GM23248 (cell line): ENCODE measurements at regions not wholly inside any gene's neighbourhood (a gene's known extent, or its start where the extent isn't known, plus 50 kb on each side); places are given as distances from the start of the nearest gene placed in this dataset.

Source experiments
- DNase-seq: peaks from one replicate; pipeline ENCODE4 v3.0.0-alpha.2; 2015
- H2AFZ ChIP-seq: fragments of 200-600 bp; sonication (generic); 2 replicates; pipeline ENCODE4 v1.6.1; 2016; ENCODE audit warnings: antibody characterized with exemption
- H3F3A ChIP-seq: fragments of 200-600 bp; sonication (generic); 2 replicates; pipeline ENCODE4 v1.6.1; 2016; ENCODE audit warnings: mild to moderate bottlenecking, antibody characterized with exemption, mixed run types; ENCODE audit not compliant: insufficient read depth
- H3K27ac ChIP-seq: fragments of 200-600 bp; sonication (generic); 2 replicates; pipeline ENCODE4 v1.5.1; 2016; ENCODE audit warnings: mild to moderate bottlenecking
- H3K27me3 ChIP-seq: fragments of 200-600 bp; sonication (generic); replicated peaks from 2 replicates; pipeline ENCODE4 v1.6.1; 2016; ENCODE audit warnings: mild to moderate bottlenecking; ENCODE audit not compliant: insufficient read depth
- H3K36me3 ChIP-seq: fragments of 200-600 bp; sonication (generic); 2 replicates; pipeline ENCODE4 v1.6.1; 2016; ENCODE audit warnings: low read depth, mild to moderate bottlenecking
- H3K4me1 ChIP-seq: fragments of 200-600 bp; sonication (generic); 2 replicates; pipeline ENCODE4 v1.6.1; 2016; ENCODE audit warnings: mild to moderate bottlenecking; ENCODE audit not compliant: insufficient read depth
- H3K4me2 ChIP-seq: fragments of 200-600 bp; sonication (generic); one replicate; pipeline ENCODE4 v1.6.1; 2016; ENCODE audit warnings: mild to moderate bottlenecking; ENCODE audit not compliant: unreplicated experiment
- H3K4me3 ChIP-seq: fragments of 200-600 bp; sonication (generic); 2 replicates; pipeline ENCODE4 v1.5.1; 2016; ENCODE audit warnings: mild to moderate bottlenecking
- H3K79me2 ChIP-seq: fragments of 200-600 bp; sonication (generic); 2 replicates; pipeline ENCODE4 v1.6.1; 2016; ENCODE audit warnings: mild to moderate bottlenecking; ENCODE audit not compliant: insufficient read depth
- H3K9ac ChIP-seq: fragments of 200-600 bp; sonication (generic); 2 replicates; pipeline ENCODE4 v1.6.1; 2016; ENCODE audit warnings: mild to moderate bottlenecking
- H3K9me2 ChIP-seq: fragments of 200-600 bp; sonication (generic); 2 replicates; pipeline ENCODE4 v1.6.1; 2016; ENCODE audit warnings: mixed run types, mild to moderate bottlenecking, moderate library complexity; ENCODE audit not compliant: insufficient read depth
- H3K9me3 ChIP-seq: fragments of 200-600 bp; sonication (generic); one replicate; pipeline ENCODE4 v1.6.1; 2017; ENCODE audit warnings: low read depth
- H4K20me1 ChIP-seq: fragments of 200-600 bp; sonication (generic); 2 replicates; pipeline ENCODE4 v1.6.0; 2016; ENCODE audit not compliant: insufficient read depth
- EZH2 ChIP-seq: fragments of 200-600 bp; sonication (generic); IDR thresholded peaks from 2 replicates; pipeline ENCODE4 v1.6.1; 2018; ENCODE audit warnings: antibody characterized with exemption, mild to moderate bottlenecking; ENCODE audit not compliant: insufficient read depth, poor library complexity, severe bottlenecking
- EZH2phosphoT487 ChIP-seq: fragments of 200-600 bp; sonication (generic); IDR thresholded peaks from 2 replicates; pipeline ENCODE4 v1.6.1; 2018; ENCODE audit warnings: antibody characterized with exemption, moderate library complexity, mild to moderate bottlenecking, low read depth; ENCODE audit not compliant: insufficient read depth
- WGBS, 2 experiments: methylation state at CpG; one replicate each; pipeline ENCODE4 v1.1.6; 2015 to 2017; ENCODE audit warnings: low lambda C conversion rate in 2 of 2, low coverage in 1 of 2; ENCODE audit errors: missing lambda C conversion rate in 2 of 2; 5-methylcytosine and 5-hydroxymethylcytosine counted together
- in situ Hi-C: fragments of 300-500 bp; cut with MboI; formaldehyde crosslinking; loops from 2 replicates; pipeline ENCODE4 v1.15.0; 2020

DNA sequence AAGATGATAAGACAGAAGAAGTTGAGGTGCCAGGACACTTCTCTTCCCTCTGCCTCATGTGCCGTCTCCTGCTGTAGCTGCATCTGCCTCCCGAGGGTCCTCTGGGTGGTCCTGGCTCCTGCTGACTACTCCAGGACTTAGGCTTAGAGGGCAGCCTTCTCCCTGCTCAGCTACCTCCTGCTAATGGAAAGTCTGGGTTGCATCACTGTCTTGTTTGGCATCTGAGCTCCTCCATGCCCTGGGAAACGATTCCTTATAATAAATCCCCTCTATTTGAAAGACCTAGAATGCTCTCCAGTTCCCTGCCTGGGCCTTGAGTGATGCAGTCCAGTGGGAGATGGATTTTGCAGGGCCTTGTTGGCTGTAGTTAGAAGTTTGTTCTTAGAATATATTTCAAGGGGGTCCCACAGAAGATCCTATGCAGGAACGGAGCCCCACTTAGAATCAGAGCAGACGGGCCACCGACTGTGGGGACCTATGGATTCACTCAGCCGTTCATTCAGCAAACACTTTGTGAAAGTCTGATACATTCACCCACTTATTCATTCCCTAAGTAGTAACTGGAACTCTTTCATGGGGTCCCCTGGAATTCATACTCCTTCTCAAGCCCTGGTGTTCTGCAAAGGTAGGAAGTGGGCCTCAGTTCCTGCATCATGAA, 269.8 kb upstream of the HDAC4 start:
- Histone ChIP-seq H3K4me1 (no peaks in the 10 kb centered on the region), H3K27ac (no peak overlapping the region), H3K4me2 (no peak overlapping the region), H3K27me3 (no peaks in the 10 kb centered on the region), H3K4me3 (no peak overlapping the region), H3K9ac (no peak overlapping the region), H3K36me3 (no peaks in the 10 kb centered on the region), H3K9me3 (no peaks in the 10 kb centered on the region), H2AFZ (no peak overlapping the region), H3K9me2 (no peaks in the 10 kb centered on the region), H4K20me1 (no peaks in the 10 kb centered on the region), H3K79me2 (no peaks in the 10 kb centered on the region), H3F3A (no peaks in the 10 kb centered on the region)
- TF ChIP-seq EZH2 (no peak), EZH2phosphoT487 (no peak)
- WGBS, 2 experiments = 50 to 52% methylated on average over 7 of the region's 7 CpGs
- no peak for DNase-seq
- in situ Hi-C loops = no loop called here

DNA sequence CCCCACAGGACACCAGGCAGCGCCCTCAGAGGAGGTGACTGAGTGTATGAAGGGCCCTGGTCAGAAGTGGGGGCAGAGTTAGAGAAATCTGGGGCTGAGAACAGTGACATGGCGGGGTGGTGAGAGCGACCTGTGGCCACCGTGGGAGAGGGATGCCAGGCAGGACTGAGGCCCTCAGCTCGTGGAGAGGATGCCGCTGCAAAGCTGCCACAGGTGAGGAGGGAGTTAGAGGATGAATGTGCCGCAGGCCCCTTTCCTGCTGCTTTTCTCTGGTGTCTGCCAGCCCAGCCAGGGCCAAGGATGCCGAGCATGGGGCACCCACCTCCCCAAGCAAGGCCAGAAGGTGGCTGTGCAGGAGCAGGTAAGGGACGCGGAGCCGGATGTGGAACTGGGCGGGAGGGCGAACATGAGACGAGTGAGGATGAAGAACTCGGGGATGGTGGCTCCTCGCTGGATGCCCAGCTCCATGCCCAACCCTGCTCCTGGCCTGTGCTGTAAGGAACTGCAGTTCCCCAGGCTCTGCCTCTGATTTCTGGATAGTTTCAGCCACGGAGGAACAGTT, 269.2 kb upstream of the HDAC4 start:
- no peak overlapping the region for H3K4me3 ChIP-seq
- no peak overlapping the region for H3K4me2 ChIP-seq
- H3K9me2 ChIP-seq = no peaks in the 10 kb centered on the region
- H3K4me1 ChIP-seq = no peaks in the 10 kb centered on the region
- in situ Hi-C loops = no loop called here
- no peak for DNase-seq
- 63 to 69% methylated on average over 17 of the region's 17 CpGs for WGBS, 2 experiments
- H3F3A ChIP-seq = no peaks in the 10 kb centered on the region
- no peaks in the 10 kb centered on the region for H4K20me1 ChIP-seq
- H3K36me3 ChIP-seq = no peaks in the 10 kb centered on the region
- H3K79me2 ChIP-seq = no peaks in the 10 kb centered on the region
- H3K9me3 ChIP-seq = no peaks in the 10 kb centered on the region
- H2AFZ ChIP-seq = no peak overlapping the region
- TF ChIP-seq EZH2phosphoT487 = no peak
- TF ChIP-seq EZH2 = no peak
- H3K27me3 ChIP-seq = no peaks in the 10 kb centered on the region
- no peak overlapping the region for H3K9ac ChIP-seq
- no peak overlapping the region for H3K27ac ChIP-seq

DNA sequence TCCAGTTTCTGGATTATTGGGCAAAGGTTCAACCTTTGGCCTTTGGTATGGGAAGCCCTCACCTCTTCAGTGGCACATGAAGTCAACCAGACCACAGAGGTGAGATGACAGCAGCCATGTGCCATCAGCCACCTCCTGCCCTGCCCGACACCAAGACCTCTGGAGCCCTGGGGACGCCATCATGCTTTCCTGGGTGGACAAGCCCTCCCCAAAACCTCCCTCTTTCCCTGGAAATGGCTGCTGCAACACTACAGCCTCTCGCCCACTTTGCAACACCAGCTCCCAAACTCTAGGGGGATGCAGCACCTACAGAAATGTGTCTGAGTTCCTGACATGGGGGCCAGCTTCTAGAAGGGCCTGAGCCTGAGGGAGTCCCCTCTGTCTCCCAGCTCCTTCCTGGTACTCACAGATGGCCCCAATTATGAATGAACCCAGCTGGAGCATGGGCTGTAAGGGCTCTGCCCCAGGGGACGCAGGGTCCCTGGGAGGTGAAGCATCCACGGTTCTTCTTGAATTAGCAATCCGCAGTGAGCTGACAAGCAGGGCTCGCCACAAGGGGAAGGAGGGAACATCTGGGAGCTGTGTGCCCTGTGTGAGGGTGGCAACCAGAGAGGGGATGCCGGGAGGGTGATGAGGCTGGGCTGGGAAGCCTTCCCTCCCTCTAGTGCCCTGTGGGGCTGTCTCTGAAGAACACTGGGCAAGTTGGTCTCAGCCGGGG, 268.5 kb upstream of the HDAC4 start:
- Histone ChIP-seq H3F3A (no peaks in the 10 kb centered on the region), H2AFZ (no peak overlapping the region), H3K4me2 (no peak overlapping the region), H3K36me3 (no peaks in the 10 kb centered on the region), H3K4me1 (no peaks in the 10 kb centered on the region), H4K20me1 (no peaks in the 10 kb centered on the region), H3K9me2 (no peaks in the 10 kb centered on the region), H3K27ac (no peak overlapping the region), H3K4me3 (no peak overlapping the region), H3K9me3 (no peaks in the 10 kb centered on the region), H3K27me3 (no peaks in the 10 kb centered on the region), H3K79me2 (no peaks in the 10 kb centered on the region), H3K9ac (no peak overlapping the region)
- TF ChIP-seq EZH2 (no peak), EZH2phosphoT487 (no peak)
- in situ Hi-C loops = no loop called here
- 57 to 58% methylated on average over 9 of the region's 9 CpGs for WGBS, 2 experiments
- no peak for DNase-seq

- H3K9me3 ChIP-seq = no peaks in the 10 kb centered on the region
- no peaks in the 10 kb centered on the region for H3K36me3 ChIP-seq
- H3K27me3 ChIP-seq = no peaks in the 10 kb centered on the region
- no peak overlapping the region for H3K4me3 ChIP-seq
- no peaks in the 10 kb centered on the region for H4K20me1 ChIP-seq
- no peaks in the 10 kb centered on the region for H3K4me1 ChIP-seq
- in situ Hi-C loops = no loop called here
- H3K4me2 ChIP-seq = no peak overlapping the region
- TF ChIP-seq EZH2 = no peak
- TF ChIP-seq EZH2phosphoT487 = no peak
- H3K79me2 ChIP-seq = no peaks in the 10 kb centered on the region
- 86 to 92% methylated on average over 3 of the region's 3 CpGs for WGBS, 2 experiments
- DNase-seq = no peak
- no peaks in the 10 kb centered on the region for H3F3A ChIP-seq
- no peaks in the 10 kb centered on the region for H3K9me2 ChIP-seq
- no peak overlapping the region for H3K27ac ChIP-seq
- no peak overlapping the region for H3K9ac ChIP-seq
- H2AFZ ChIP-seq = no peak overlapping the region
Measured at GRCh38 chr2:239668651-239669050, 267.8 kb upstream of the HDAC4 start.
